C1 segment of cervical spinal cord (tissue), 14 donors: ENCODE measurements at regions not wholly inside any gene's neighbourhood (a gene's known extent, or its start where the extent isn't known, plus 50 kb on each side); places are given as distances from the start of the nearest gene placed in this dataset.
A peak's percentile ranks its signal among the peaks of the same experiment; 100 is the strongest.
"Not testable (repeated sequence)": the region's sequence is repeated elsewhere in the genome, so short reads cannot be mapped to it uniquely, and the experiment has no call there.

Experiments
- DNase-seq, 14 donors: peaks; one replicate each; lab custom pipeline; 2025; lab: John Stamatoyannopoulos, UW

GRCh38 chr10:21145751-21146435 lies 248.8 kb upstream of the NEBL start:
- DNase-seq = peak in 7 of 14 donors; percentile 12 to 59 (median 27)

DNA sequence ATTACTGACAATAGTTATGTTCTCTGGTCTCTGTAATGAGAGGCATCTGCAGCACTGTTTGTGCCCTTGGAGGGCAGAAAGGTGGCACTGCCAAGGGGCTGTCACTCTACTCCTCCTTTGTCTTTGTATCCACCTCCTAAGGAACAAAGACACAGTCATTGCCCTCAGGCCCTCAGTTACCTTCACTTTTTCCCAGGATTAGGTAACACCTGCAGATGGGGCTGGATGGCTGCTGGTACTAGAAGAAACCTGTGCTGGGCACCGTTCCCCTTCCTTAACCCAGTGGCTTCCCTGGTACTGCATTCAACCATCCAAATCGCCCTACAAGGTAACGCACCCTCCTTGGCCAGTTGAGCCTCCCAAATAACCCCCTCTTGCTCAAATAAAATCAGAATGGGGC lies 246.9 kb upstream of the NEBL start:
- DNase-seq = no peak

- peak in 2 of 14 donors; percentile 13 to 20 for DNase-seq
Measured at GRCh38 chr10:21141946-21142492, 244.9 kb upstream of the NEBL start.

DNA sequence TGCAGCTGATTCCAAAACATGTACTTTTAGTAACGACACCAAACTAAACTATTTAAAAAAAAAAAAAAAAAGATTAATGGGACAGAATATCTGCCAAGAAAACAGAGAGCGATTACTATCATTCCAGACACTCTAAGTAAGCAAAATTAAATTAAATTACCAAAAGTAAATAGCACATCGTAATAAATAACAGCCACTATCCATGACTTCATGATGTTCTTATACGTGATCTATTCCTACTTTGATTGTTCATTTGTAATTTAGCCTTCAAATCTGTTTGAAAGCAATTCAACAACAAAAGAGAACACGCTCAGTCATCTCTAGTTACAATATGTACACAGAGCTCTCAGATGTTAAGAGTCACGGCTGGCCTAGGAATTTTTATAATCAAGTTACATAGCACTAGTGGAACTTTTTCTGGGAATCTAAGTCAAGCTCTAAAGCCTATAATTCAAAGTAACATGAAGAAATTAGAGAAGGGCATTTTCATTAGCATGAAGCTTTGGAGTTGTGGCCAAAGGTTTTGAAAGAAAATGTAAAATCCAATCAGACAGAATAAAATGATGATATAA lies 241.7 kb upstream of the NEBL start:
- no peak for DNase-seq

DNA sequence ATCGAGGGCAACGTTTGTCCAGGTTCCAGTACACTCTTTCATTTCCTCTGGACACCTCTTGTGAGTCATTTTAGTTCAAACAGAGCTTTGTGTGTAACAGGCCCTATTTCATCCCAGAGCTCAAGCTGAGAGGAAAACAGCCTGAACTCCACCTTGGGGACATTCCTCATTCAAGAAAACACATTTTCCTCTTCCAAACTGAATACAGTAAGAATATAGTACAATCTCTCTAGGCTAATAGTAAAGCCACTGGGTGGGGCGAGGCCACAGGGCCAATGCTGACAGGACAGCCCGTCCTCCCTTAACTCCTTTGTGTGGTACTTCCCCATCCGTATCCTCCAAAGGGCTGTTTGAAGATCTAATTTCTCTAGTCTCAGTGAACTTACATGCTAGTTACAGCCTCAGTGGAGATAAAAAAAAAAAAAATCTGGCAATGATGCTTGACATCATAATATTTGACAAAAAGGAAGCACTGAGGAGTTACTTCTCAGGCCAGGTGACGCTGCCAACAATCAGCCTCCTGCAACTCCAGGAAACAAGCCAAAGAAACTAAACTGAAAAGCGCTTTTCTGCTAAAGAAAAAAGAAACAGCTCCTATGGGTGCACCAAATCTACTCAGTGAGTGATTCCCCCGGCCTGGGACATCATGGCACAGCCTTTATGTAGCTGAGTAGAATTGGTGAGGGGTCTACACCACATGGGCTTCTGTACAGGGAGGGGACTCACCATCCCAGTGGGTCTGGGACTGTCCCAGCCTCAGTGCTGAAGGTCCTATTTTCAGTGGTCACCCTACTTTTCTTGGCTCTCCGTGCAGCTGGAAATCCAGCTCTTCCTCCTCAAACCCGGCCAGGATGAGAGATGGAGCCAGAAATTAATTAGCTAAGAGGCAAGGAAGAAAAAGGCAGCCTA lies 238.2 kb upstream of the NEBL start:
- DNase-seq = peak in 3 of 14 donors; percentile 31 to 75 (median 46)

- DNase-seq = no peak
Measured at GRCh38 chr10:21134645-21135022, 237.5 kb upstream of the NEBL start.

DNA sequence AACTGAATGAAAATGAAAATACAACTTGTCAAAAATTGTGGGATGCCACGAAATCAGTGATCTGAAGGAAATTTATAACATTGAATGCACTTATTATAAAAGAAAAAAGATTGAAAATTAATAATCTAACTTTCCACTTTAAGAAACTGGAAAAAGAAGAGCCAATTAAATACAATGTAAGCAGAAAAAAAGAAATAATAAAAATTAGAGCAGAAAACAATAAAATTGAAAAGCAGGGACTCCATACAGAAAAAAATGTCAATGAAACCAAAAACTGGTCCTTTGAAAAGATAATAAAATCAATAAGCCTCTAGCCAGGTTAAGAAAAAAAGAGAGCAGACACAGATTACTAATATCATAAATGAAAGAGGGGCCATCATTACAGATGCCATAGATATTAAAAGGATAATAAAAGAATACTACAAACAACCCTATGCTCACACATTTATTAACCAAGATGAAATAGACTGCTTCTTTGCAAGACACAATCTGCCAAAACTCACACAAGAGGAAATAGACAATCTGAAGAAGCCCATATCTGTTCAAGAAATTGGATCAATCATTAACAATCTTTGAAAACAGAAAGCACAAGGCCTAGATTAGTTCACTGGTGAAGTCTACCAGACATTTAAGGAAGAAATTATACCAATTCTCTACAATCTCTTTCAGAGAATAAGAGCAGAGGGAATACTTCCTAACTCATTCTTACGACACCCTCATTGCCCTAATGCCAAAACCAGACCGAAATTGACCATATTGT lies 233.8 kb upstream of the NEBL start:
- no peak for DNase-seq

DNA sequence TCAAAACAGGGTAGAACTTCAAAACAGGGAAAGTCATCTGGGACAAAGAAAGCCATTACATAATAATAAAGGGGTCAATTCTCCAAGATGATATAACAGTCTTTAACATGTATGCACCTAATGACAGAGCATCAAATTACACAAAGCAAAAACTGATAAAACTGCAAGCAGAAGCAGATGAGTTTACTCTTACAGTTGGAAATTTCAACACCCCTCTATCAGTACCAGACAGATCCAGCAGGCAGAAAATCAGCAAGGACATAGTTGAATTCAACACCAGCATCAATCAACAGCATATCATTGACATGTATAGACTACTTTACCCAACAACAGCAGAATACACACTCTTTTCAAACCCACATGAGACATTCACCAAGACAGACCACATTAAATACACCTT lies 233.0 kb upstream of the NEBL start:
- no peak for DNase-seq

DNA sequence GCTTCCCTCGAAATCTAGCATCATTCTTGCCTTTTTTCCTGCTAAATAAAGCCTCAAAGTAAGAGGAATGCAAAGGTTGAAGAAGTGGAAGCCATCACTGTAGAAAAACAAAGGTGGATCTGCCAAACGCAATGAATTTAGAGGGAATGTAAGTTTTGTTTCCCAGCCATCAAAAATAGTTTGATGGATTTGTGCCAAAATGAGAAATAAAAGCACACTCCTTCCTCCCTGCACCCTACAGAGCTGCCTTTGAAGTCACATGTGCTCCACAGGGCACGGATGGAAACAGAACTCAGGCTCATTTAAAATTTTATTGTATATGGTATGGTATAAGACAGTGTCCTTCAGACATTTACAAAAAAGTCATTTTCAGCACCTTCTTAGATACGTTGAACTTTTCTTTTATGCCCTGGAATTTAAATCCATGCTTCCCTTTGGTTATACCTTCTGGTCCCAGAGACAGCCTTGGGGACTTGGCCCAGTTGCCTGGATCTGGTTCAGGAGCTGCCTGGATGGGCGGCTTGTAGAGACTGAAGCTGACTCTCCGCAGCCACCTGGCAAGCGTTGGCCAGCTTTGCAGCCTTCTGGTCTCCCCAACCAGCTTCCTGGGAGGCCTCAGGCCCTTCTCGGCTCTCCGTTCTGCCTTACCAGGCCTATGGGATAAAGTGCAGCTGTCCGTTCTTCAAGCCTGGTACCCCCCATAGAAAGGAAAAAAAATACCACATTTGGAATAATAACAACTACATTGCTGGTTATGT lies 228.5 kb upstream of the NEBL start:
- DNase-seq = peak in 2 of 14 donors; percentile 29 to 96

- no peak for DNase-seq
Measured at GRCh38 chr10:21122907-21123306, 225.8 kb upstream of the NEBL start.

- not testable (repeated sequence) for DNase-seq
Measured at GRCh38 chr10:21121822-21122221, 224.7 kb upstream of the NEBL start.

DNA sequence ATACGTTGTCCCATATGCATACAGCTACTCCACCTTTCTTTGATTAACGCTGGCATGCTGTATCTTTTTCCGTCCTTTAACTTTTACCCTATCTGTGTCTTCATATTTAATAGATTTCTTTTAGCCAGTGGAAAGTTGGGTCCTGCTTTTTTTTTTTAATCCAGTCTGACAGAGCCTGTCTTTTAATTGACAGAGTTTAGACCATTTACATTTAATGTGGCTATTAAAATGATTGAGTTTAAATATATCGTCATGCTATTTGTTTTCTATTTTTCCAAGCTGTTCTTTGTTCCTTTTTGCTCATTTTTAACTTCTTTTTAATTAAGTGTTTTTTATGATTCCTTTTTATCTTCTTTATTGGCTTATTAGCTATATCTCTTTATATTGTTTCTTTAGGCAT lies 217.6 kb upstream of the NEBL start:
- DNase-seq = no peak

GRCh38 chr10:21110358-21110757 lies 213.2 kb upstream of the NEBL start:
- no peak for DNase-seq

DNA sequence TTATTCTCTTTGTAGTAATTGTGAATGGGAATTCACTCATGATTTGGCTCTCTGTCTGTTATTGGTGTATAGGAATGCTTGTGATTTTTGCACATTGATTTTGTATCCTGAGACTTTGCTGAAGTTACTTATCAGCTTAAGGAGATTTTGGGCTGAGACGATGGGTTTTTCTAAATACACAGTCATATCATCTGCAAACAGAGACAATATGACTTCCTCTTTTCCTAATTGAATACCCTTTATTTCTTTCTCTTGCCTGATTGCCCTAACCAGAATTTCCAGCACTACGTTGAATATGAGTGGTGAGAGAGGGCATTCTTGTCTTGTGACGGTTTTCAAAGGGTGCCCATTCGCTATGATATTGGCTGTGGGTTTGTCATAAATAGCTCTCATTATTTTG lies 209.8 kb upstream of the NEBL start:
- DNase-seq = not testable (repeated sequence)

DNA sequence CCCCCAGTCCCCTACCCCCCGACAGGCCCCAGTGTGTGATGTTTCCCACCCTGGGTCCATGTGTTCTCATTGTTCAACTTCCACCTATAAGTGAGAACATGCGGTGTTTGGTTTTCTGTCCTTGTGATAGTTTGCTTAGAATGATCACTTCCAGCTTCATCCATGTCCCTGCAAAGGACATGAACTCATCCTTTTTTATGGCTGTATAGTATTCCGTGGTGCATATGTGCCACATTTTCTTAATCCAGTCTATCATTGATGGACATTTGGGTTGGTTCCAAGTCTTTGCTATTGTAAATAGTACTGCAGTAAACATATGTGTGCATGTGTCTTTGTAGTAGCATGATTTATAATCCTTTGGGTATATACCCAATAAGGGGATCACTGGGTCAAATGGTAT lies 208.2 kb upstream of the NEBL start:
- not testable (repeated sequence) for DNase-seq

DNA sequence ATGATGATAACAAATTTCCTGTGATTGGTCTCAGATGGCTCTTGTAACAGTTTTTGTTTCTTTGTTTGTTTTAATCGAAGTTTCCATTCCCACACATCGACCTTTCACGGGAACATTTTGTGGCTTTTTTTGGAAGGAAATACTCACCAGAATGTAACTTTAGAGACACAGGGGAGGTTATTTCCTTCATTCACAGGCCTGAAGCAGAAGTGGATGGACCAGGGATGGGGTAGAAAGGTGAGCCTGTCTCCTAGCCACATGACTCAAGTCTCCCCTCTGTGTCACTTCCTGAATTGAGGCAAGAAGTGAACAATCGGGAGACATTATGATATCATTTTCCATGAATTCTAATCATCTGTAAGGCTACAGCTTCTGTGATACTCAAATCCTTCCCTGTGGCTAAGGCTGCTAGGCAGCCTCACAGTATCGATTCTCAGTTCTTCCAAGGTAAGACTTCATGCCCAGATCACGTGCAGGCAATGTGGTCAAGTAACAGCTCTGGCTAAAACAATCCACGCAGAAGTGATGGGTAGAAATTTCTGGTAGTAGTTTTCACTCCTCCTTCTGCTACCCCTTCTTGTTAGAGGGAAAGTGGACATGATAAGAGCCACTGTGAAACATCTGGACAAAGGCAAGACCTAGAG lies 203.9 kb upstream of the NEBL start:
- no peak for DNase-seq

DNA sequence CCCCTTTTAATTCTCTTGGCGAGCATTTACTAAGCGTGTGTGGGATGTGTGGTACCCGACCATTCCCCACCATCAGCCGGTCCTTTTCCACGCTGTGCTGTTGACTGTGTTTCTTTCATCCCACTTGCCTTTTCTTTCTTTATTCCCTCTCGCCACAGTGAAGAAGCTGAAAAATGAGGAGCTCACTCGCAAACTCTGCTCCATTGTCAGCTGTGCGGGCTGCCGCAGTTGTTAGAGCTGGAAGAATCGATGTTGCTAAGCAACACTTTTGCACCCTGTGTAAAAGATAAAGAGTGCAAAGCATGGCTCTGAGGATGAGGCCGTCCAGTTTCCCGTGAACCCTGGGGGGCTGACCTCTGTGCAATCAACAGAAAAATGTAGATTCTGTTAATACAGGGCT lies 203.1 kb upstream of the NEBL start:
- peak in 1 of 14 donors; percentile 8 for DNase-seq

DNA sequence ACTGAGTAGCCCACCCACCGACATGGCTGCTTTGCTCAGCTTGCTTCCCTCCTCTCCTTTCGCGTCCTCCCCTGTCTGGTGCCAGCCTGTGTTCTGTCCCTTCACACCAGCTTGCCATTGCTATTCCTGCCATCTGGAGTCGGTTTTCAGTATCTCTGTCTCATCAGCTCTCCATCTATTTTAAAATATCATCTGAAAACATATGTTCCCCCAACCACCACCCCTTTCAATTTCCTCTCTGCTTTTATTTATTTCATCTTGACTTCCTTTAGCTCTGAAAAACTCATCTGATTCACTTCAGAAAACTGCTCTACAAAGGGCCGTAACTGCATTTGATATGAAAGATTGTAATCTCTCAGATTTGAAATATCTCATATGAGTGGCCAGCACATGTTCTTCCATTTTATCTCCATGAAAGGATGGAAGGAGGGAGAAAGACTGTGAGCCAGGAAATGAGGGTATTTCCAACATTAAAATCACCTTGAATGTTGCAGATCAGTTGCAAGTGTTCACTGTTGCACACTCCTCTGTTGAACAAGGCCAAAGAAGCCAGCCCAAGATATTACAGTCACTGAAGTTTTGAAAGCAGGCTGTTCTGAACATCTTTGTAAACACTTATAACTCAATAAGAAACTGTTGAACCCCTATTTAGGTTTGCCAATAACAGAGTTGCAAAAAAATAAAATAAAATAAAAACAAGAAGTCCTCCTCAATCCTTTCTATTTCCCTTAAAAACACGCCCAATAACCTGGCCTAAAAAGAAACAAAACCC lies 202.4 kb upstream of the NEBL start:
- peak in 1 of 14 donors; percentile 94 for DNase-seq

DNA sequence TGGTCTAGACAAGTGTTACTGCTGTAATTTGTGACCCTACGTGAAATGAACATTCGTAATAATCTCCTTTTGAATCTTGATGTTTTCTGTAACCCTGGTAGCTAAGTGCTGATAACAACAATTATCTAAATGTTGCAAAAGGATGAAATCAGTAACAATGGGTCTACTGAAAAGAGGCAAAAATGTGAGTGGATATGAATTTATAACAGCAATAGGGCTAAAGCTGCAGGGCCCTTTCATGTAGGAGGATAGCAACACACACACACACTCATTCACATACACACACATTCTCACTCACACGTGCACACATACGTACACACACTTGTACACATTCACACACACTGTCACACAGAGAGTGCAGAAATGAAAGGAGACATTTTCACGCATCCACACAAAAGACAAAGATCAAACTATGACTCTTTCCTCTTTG lies 200.8 kb upstream of the NEBL start:
- DNase-seq = no peak
